ENCODE measurements at regions not wholly inside any gene's neighbourhood (a gene's known extent, or its start where the extent isn't known, plus 50 kb on each side); places are given as distances from the start of the nearest gene placed in this dataset.

GRCh38 chr7:24417526-24418120, 133.6 kb downstream of the NPY start:
- TF ChIP-seq CTCF (IDR thresholded peaks at IDR 0.05) = no peak
- no peak for TF ChIP-seq POLR2A (IDR thresholded peaks at IDR 0.05)
